ENCODE measurements at regions not wholly inside any gene's neighbourhood (a gene's known extent, or its start where the extent isn't known, plus 50 kb on each side); places are given as distances from the start of the nearest gene placed in this dataset.
"Not testable (repeated sequence)": the region's sequence is repeated elsewhere in the genome, so short reads cannot be mapped to it uniquely, and the experiment has no call there.

DNA sequence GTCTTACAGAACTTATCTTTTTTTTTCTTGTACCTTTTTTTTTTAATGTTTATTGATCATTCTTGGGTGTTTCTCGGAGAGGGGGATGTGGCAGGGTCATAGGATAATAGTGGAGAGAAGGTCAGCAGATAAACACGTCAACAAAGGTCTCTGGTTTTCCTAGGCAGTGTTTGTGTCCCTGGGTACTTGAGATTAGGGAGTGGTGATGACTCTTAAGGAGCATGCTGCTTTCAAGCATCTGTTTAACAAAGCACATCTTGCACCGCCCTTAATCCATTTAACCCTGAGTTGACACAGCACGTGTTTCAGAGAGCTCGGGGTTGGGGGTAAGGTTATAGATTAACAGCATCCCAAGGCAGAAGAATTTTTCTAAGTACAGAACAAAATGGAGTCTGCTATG lies 345.9 kb downstream of the TUBA3C start:
- not testable (repeated sequence) for TF ChIP-seq ZNF398, ZNF658, ZBTB44 (tag by site-specific recombination; IDR thresholded peaks at IDR 0.05)
- TF ChIP-seq, protein P1, sequence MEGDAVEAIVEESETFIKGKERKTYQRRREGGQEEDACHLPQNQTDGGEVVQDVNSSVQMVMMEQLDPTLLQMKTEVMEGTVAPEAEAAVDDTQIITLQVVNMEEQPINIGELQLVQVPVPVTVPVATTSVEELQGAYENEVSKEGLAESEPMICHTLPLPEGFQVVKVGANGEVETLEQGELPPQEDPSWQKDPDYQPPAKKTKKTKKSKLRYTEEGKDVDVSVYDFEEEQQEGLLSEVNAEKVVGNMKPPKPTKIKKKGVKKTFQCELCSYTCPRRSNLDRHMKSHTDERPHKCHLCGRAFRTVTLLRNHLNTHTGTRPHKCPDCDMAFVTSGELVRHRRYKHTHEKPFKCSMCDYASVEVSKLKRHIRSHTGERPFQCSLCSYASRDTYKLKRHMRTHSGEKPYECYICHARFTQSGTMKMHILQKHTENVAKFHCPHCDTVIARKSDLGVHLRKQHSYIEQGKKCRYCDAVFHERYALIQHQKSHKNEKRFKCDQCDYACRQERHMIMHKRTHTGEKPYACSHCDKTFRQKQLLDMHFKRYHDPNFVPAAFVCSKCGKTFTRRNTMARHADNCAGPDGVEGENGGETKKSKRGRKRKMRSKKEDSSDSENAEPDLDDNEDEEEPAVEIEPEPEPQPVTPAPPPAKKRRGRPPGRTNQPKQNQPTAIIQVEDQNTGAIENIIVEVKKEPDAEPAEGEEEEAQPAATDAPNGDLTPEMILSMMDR (tag by site-specific recombination; IDR thresholded peaks at IDR 0.05): not testable (repeated sequence)

All from HEK293 (cell line).